ENCODE measurements at regions not wholly inside any gene's neighbourhood (a gene's known extent, or its start where the extent isn't known, plus 50 kb on each side); places are given as distances from the start of the nearest gene placed in this dataset.

DNA sequence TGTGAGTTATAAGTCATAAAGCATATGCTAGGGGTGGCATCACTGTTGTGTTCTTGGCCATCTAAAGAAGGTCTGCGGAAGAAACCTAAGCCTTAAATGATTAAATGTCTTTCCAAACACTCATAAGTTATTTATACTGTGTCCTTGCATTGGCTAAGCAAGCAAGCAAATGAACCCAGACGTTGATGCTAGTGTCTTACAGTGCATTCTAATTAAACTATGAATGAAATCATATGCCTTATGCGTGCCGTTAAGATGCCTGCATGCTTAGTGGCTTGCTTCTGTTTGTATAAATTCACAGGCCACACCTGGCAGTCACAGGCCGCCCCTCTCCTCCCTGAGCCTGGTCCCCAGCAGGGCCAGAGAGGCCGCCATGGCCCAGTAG is 49.9 kb downstream of the RIN2 start:
- no peak for DNase-seq (ENCODE audit: extremely low read depth in 1 of 11, low read depth in 9 of 11, low spot score in 4 of 11)

DNA sequence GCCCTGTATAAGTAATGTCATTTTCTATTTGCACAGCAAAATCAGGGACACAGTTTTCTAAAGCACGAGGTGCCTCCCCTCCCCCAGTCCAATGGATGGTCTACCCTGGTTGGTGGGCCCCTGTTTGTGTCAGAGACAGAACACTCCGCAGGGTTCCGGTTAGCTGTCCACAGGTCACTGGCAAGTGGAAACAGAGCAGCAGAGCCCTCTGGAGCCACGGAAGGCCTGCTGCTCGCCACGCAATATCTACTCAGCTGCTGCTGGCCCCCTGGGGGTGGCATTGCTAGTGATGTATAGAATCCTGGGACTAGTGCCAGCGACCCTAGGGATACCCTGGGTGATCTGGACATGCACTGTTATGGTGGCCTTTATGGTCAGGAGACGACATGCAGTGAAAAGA is 50.4 kb downstream of the RIN2 start:
- no peak for DNase-seq (ENCODE audit: extremely low read depth in 1 of 11, low read depth in 9 of 11, low spot score in 4 of 11)

DNA sequence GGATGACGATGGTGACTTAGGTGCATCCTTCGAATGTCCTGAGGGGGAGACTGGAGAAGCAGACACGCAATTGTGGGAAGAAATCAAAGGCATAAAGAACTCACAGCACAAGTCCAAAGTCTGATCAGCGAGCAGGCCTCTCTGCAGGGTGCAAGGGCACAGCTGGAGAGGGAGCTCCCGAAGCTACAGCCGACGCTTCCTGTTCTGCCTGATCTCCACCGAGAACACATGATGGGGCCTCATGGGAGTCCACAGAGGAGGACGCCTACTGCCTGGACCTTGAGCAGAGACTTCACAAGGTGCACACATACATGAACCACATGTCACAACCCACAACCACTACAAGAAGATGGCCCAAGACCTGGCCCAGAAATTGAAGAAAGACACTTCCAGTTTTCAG is 51.4 kb downstream of the RIN2 start:
- DNase-seq (ENCODE audit: extremely low read depth in 1 of 11, low read depth in 9 of 11, low spot score in 4 of 11) = no peak

DNA sequence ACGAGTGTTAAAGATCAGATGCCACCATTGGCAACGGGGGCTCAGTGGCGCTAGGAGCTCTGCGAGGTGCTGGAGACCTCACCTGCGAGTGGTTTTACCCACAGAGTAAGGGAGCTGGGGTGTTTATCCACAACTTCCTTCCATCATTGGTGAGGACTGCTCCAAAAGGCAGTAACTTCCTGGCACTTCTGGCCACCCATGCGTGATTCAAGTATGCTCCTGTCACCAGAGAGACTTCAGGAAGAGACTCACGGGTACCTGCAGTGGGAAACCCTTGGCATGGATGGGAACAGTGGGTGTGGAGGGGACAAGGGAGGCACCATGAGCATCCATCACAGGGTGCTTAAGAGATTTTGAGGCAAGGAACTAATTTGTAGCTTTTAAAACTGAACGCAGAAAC is 53.2 kb downstream of the RIN2 start:
- no peak for DNase-seq (ENCODE audit: extremely low read depth in 1 of 11, low read depth in 9 of 11, low spot score in 4 of 11)

DNA sequence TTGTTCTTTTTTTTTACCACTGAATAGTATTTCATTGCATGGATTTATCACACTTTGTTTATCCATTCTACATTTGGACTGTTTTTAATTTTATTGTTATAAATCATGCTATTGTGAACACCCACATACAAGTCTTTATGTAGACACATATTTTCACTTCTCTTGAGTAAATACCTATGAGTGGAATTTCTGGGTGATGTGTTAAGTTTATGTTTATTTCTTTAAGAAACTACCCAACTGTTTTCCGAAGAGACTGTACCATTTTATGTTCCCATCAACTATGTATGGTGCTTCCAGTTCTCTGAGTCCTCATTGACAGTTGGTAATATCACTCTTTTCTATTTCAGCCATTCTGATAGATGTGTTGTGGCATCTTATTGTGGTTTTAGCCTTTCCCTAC is 54.0 kb downstream of the RIN2 start:
- no peak for DNase-seq (ENCODE audit: extremely low read depth in 1 of 11, low read depth in 9 of 11, low spot score in 4 of 11)

DNA sequence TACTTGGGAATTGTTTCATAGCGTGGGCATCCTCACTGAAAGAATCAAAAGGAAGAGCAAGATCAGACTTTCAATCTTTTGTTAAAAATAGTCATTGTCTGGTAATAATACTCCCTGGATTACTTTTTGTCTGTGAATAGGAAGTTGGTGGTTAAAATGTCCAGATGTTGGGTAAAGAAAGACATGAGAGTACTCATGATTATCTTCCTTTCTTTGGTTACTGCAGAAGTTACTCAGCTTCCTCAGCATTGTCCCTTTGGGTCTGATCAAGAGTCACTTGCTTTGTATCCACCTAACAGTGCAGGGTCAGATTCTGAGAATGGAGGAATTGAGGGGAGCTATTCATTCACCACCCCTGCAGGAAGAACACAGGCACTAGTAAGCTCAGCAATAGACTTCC is 54.6 kb downstream of the RIN2 start:
- DNase-seq (ENCODE audit: extremely low read depth in 1 of 11, low read depth in 9 of 11, low spot score in 4 of 11) = no peak

DNA sequence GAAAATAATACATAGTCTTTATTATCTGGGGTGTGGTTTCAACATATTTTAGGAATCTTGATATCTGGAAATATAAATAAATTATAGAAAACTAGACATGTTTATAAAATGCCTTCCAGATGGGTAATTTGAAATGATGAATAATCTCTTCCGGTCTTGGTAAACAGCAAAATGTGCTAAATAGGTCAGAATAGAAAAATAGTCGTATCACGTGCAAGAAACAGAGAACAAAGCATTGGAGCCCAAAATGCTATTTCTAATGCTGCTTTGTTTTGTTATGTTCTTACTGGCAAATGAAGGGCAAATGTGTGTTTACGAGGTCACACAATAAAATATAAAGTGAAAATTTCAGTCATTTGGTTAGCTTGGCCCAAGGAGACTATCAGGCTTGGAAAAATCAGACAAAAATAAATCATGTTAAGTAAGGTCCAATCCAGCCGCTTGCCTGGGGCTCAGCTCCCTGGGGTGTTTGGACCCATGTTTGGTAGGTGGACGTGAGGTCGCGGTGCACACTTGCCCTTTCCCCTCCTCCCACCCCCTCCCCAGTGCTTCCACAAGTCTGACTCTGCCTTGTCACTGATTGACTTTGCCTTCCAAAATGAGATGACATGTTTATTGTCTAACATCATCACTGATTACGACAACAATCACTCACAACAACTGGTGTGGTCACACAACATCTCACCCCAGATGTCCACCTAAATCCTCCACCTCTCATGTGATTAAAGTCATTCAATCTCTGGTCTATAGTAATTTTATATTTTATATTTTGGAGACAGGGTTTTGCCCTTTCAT is 56.0 kb downstream of the RIN2 start:
- DNase-seq (ENCODE audit: extremely low read depth in 1 of 11, low read depth in 9 of 11, low spot score in 4 of 11) = no peak

DNA sequence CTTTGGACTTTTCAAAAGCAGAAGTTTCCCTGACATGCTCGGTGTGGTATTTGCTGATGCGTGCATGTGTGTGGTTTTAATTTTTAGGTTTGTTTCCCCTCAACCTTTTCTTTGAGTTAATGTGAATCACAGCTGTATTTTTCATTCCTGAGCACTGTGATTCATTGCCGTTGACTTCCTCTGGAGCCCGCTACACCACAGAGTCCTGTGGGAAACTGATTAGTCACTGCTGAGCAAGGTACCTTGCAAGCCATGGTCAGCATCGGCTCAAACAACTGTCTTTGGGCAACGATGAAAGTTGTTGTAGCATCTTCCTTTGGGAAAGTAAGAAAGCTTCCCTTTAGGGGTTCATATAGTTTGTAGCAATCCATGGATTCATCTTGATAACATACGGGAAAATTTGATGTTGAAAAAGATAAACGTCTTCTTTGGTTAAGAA is 57.5 kb downstream of the RIN2 start:
- peak in 2 of 11 donors; percentile 15 to 21 for DNase-seq (ENCODE audit: extremely low read depth in 1 of 11, low read depth in 9 of 11, low spot score in 4 of 11)

DNA sequence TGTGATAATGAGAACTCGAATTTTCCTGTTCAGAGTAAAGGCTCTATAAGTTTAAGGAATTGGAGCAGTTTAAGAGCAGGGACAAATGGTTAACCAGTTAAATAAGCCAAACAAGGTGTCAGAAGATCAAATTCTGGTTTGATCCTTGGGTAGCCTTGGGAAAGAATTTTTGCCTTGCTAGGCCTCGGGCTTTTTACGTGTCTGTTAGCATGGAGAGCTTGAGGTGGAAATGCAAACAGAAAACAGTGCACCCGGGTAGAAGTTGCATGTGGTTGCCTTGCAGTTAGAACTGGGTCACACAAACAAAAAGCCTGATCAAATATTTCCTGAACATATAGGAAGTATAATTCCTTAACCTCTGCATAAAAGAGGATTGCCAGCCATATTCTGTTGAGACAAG is 58.3 kb downstream of the RIN2 start:
- DNase-seq (ENCODE audit: extremely low read depth in 1 of 11, low read depth in 9 of 11, low spot score in 4 of 11) = no peak

DNA sequence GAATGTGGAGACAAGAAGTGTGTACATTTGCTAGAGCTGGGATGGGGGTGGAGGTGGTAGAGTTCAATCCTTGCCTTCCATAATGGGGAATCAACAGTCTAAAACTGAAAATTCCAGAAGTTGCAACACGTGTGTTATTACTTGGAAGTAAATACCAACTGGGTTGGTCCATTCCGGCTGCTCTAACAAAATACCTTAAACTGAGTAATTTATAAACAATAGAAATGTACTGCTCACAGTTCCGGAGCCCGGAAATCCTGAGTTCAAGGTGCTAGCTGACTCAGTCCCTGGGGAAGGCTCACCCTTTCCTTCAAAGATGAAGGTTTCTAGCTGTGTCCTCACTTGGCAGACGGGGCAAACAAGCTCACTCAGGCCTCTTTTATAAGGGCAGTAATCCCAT is 59.0 kb downstream of the RIN2 start:
- no peak for DNase-seq (ENCODE audit: extremely low read depth in 1 of 11, low read depth in 9 of 11, low spot score in 4 of 11)

DNA sequence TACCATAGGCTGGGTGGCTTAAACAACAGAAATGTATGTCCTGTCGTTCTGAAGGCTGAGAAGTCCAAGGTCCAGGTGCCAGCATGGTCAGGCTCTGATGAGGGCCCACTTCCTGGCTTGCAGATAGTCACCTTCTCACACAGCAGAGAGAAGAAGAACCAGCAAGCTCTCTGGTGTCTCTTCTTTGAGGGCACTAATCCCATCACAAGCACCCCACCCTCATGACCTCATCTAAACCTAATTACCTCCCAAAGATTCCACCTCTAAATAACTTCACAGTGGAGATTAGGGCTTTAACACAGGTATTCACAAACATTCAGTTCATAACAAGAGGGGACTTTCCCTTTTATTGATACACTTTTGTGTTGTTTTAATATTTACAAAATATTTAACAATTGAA is 61.1 kb downstream of the RIN2 start:
- DNase-seq (ENCODE audit: extremely low read depth in 1 of 11, low read depth in 9 of 11, low spot score in 4 of 11) = no peak

DNA sequence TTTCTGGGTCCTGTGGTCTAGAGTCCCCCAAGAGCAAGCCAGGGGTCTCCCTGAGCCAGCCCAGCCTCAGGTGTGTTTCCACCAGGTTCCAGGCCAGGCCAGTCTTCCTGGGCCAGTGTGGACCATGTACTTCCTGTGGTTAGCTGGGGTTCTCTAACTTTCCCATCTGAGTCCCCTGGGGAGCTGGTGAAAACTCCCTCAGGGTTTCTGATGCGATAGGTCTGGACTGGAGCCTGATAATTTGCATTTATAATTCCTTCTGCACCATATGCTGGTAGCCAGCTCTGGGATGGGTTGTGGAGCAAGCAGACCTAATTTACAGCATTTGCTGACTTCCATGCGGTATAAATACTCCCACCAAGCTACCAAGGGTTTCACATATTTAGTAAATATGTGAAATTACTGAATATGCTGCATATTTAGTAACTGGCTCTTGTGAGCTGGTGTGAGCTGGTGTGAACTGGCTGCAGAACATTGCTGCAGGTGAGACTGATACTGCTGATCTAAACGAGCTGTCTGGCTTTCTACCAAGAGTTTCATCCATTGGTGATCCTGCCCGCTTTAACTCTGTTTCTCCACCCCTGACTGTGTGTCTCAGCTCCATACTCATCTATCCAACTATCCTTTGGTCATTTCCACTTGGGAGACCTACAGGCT is 62.6 kb downstream of the RIN2 start:
- DNase-seq (ENCODE audit: extremely low read depth in 1 of 11, low read depth in 9 of 11, low spot score in 4 of 11) = no peak

DNA sequence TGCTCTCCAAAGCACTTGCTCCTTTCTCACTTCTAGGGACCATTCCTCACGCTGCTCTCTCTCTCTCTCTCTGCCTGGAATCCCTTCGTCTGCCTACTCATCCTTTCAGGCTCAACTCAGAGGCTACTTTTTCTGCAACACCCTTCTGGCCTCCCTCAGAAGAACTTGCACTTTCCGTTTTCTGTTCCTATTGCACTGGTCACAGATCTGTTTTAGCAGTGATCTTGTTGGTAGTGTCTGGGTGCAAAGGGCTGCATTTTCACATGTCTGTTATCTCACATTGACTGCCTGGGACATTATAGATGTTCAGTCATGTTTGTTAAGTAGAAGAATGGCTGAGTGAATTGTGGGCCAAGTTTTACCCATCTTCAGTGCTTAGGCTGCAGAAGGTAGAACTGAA is 63.5 kb downstream of the RIN2 start:
- DNase-seq (ENCODE audit: extremely low read depth in 1 of 11, low read depth in 9 of 11, low spot score in 4 of 11) = no peak

DNA sequence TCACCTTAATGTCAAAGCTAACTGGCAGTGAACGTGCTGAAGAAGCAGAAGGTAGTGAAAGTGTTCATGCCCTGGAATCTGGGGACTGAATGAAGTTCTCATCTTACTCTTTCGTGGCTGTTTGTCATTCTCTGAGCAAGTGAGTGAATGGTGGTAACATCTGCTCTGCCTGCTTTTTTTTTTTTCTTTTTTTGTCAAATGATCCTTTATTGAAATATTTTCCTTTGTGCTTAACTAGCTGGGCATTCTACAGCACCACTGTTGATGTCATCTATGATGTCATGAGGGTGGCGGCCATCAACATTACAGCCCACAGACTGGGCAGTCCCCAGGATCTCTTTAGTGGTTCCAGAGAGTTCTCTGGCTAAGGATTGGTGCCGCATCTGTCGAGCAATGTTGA is 65.2 kb downstream of the RIN2 start:
- no peak for DNase-seq (ENCODE audit: extremely low read depth in 1 of 11, low read depth in 9 of 11, low spot score in 4 of 11)

DNA sequence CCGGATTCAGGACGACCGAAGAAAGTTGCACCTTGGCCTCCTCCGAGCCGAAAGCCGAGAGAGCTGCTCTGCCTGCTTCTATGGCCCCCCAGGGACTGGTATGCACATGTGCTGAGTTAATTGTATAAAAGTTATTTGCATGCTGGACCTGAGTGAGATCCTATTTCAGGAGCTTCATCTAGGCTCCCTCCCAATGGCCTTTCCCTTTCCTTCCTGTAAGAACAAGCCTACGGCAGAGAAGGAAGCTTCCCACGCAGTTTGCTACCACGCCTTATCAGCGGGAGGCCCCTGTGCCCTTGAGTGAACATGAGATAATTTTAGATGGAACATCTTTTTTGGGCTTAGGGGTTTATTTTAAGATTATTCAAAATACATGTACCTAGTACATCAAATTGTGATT is 65.9 kb downstream of the RIN2 start:
- no peak for DNase-seq (ENCODE audit: extremely low read depth in 1 of 11, low read depth in 9 of 11, low spot score in 4 of 11)

DNA sequence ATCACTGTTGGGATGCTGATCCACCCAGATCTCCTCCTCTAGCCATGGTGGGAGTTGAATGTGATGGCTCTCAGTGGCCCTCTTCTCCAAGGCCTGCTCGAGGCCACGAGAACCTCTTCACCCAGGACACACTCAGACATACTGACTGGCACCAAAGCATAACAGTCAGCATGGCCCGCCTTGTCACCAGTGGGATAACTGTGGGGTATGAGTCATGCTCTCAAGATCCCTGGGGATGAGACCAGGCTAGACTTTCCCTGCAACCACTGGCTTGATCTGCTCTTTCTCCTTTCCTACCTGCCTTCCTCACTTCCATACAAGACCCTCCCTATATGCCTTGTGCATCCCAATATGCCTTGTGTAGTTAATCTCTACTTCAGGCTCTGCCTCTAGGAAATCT is 66.8 kb downstream of the RIN2 start:
- DNase-seq (ENCODE audit: extremely low read depth in 1 of 11, low read depth in 9 of 11, low spot score in 4 of 11) = no peak

DNA sequence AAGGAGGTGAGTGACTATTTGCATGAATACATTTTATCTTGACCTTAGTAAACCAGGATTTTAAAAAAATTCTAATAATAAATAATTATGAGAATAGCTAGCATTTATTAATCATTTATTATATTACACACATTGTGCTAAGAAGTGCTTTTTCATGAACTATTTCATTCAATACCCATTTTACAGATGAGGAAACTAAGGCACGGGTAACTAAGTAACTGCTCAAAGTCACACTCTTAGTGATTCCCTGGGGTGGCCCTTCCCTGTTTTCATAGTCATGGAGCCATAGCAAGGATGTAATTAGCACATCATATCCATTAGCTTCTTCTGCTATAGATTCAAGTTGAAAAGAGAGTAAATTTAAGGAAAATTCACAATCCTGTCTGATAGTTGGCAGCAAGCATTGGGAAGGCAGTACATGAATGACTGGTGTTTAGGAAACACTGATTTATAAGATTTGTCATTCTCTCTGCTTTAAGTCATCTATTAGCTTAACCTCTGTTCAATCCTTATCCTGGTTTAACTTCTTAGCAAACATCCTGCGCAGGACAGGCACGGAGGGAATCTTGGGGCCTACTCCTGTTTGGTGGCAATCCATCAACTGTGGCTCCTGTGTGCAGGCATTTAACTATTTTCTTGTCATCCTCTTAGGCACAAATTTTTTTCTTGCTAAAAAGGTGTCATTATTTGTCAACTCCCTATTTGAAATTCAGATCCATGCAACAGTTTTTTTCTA is 68.3 kb downstream of the RIN2 start:
- no peak for DNase-seq (ENCODE audit: extremely low read depth in 1 of 11, low read depth in 9 of 11, low spot score in 4 of 11)

DNA sequence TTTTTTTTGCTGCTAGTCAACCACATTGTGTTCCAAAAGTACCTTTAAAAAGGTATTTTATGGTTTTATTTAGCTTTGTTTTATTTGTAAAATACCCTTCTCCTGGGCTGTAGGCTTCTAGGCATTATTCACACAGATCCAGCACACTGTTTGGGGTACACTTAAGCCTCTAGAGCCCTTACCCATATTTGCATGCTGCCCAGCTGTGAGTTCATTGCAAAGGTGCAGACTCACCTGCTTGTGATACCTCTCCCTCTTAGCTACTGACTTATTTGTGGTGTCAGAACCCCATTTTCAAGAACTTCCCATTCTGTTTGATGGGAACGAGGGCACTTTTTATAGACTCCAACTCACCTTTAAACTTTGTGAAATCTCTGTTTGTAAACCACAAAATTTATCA is 69.8 kb downstream of the RIN2 start:
- no peak for DNase-seq (ENCODE audit: extremely low read depth in 1 of 11, low read depth in 9 of 11, low spot score in 4 of 11)

DNA sequence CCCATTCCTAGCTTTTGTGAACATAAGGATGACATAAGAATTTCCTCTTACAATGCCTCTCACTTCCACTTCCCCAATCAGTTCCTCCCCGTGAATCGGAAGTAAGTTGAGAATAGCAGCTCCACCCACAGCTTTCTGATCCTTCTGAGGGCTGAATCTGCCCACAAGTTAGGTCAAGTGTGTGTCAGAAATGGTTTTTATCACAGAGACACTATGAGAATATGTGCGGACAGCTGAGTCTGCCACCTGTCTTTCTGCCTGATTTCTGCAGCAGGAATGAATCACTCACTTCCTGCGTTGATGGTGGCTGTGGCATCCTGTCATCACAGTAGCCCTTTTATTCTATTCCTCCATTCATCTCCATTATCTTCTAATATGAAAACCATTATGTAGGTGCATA is 70.2 kb downstream of the RIN2 start:
- DNase-seq (ENCODE audit: extremely low read depth in 1 of 11, low read depth in 9 of 11, low spot score in 4 of 11) = no peak

DNA sequence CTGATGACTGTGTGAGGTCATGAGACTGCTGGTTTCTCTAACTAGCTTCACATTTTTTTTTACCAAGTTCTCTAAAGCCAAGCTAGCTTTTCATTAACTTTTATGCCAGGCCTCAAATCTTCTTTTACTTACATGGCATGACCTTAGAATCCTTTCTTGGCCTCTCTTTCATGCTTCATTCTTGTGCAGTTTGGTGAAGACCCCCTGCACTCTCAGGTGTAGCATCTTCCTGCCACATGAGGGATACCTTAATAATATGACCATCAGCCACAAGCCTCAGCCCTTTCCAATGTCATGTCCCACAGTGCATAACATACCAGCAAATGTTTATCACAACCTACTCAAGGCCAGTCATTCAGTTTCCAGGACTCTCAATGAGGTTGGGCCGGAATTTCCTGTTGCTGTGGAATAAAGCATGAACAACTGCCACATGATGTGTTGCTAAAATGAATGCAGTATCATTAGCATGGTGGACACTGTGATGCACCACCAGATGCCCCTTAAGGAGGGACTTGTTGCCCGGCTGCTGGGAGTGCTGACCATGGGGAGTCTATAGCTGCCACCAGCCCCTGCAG is 72.2 kb downstream of the RIN2 start:
- no peak for DNase-seq (ENCODE audit: extremely low read depth in 1 of 11, low read depth in 9 of 11, low spot score in 4 of 11)

Data from renal cortex interstitium (tissue), 11 donors.